ENCODE measurements at regions not wholly inside any gene's neighbourhood (a gene's known extent, or its start where the extent isn't known, plus 50 kb on each side); places are given as distances from the start of the nearest gene placed in this dataset.

GRCh38 chr13:99894105-99894839 lies 77.3 kb downstream of the ZIC5 start:
- Histone ChIP-seq H3K4me1 (ENCODE audit: control insufficient read depth, low read length) (peaks cover 22% of the 10 kb centered on the region), H3K4me2 (ENCODE audit: low read length) (no peak overlapping the region), H3K4me3 (ENCODE audit: low read length) (no peak overlapping the region), H3F3A (ENCODE audit: control insufficient read depth, insufficient read depth) (no peaks in the 10 kb centered on the region), H3K27ac (ENCODE audit: low read depth, low read length) (no peak overlapping the region), H3K27me3 (ENCODE audit: control insufficient read depth, low read length) (no peaks in the 10 kb centered on the region), H3K9me3 (ENCODE audit: control insufficient read depth, insufficient read depth, low read length) (no peaks in the 10 kb centered on the region), H3K79me2 (ENCODE audit: control insufficient read depth, low read length) (no peaks in the 10 kb centered on the region), H3K36me3 (ENCODE audit: control insufficient read depth, low read length) (no peaks in the 10 kb centered on the region), H3K9me2 (replicated peaks; ENCODE audit: control insufficient read depth, low read length) (no peaks in the 10 kb centered on the region), H4K20me1 (ENCODE audit: control insufficient read depth, insufficient read depth, low read depth, low read length) (no peaks in the 10 kb centered on the region)
- TF ChIP-seq CTCF (IDR thresholded peaks at IDR 0.05; ENCODE audit: low read depth, low read length, poor library complexity, severe bottlenecking): no peak
- no peak for TF ChIP-seq EZH2phosphoT487 (IDR thresholded peaks at IDR 0.05; ENCODE audit: borderline replicate concordance, low read length)

GRCh38 chr13:99893567-99893966 lies 78.0 kb downstream of the ZIC5 start:
- Histone ChIP-seq H3K36me3 (ENCODE audit: control insufficient read depth, low read length) (no peaks in the 10 kb centered on the region), H3K79me2 (ENCODE audit: control insufficient read depth, low read length) (no peaks in the 10 kb centered on the region), H4K20me1 (ENCODE audit: control insufficient read depth, insufficient read depth, low read depth, low read length) (no peaks in the 10 kb centered on the region), H3F3A (ENCODE audit: control insufficient read depth, insufficient read depth) (no peaks in the 10 kb centered on the region), H3K27ac (ENCODE audit: low read depth, low read length) (no peak overlapping the region), H3K9me2 (replicated peaks; ENCODE audit: control insufficient read depth, low read length) (no peaks in the 10 kb centered on the region), H3K4me3 (ENCODE audit: low read length) (no peak overlapping the region), H3K4me1 (ENCODE audit: control insufficient read depth, low read length) (peaks cover 22% of the 10 kb centered on the region), H3K9me3 (ENCODE audit: control insufficient read depth, insufficient read depth, low read length) (no peaks in the 10 kb centered on the region), H3K27me3 (ENCODE audit: control insufficient read depth, low read length) (no peaks in the 10 kb centered on the region), H3K4me2 (ENCODE audit: low read length) (no peak overlapping the region)
- TF ChIP-seq CTCF (IDR thresholded peaks at IDR 0.05; ENCODE audit: low read depth, low read length, poor library complexity, severe bottlenecking) (no peak), EZH2phosphoT487 (IDR thresholded peaks at IDR 0.05; ENCODE audit: borderline replicate concordance, low read length) (no peak)

- Histone ChIP-seq H3K79me2 (ENCODE audit: control insufficient read depth, low read length) (no peaks in the 10 kb centered on the region), H4K20me1 (ENCODE audit: control insufficient read depth, insufficient read depth, low read depth, low read length) (no peaks in the 10 kb centered on the region), H3K27ac (ENCODE audit: low read depth, low read length) (no peak overlapping the region), H3K4me1 (ENCODE audit: control insufficient read depth, low read length) (peaks cover 22% of the 10 kb centered on the region), H3K36me3 (ENCODE audit: control insufficient read depth, low read length) (no peaks in the 10 kb centered on the region), H3K9me2 (replicated peaks; ENCODE audit: control insufficient read depth, low read length) (no peaks in the 10 kb centered on the region), H3K4me2 (ENCODE audit: low read length) (peak overlapping the region; percentile 43), H3K27me3 (ENCODE audit: control insufficient read depth, low read length) (no peaks in the 10 kb centered on the region), H3K4me3 (ENCODE audit: low read length) (peak overlapping the region; percentile 15; the same call in 1 of the 2 replicates), H3K9me3 (ENCODE audit: control insufficient read depth, insufficient read depth, low read length) (no peaks in the 10 kb centered on the region), H3F3A (ENCODE audit: control insufficient read depth, insufficient read depth) (no peaks in the 10 kb centered on the region)
- TF ChIP-seq CTCF (IDR thresholded peaks at IDR 0.05; ENCODE audit: low read depth, low read length, poor library complexity, severe bottlenecking) (no peak), EZH2phosphoT487 (IDR thresholded peaks at IDR 0.05; ENCODE audit: borderline replicate concordance, low read length) (no peak)
Observed at GRCh38 chr13:99892866-99893504, 78.6 kb downstream of the ZIC5 start.
